ENCODE measurements at regions not wholly inside any gene's neighbourhood (a gene's known extent, or its start where the extent isn't known, plus 50 kb on each side); places are given as distances from the start of the nearest gene placed in this dataset.

GRCh38 chrX:973010-973632 is 239.3 kb downstream of the CRLF2 start (continued):
- TF ChIP-seq ZNF462 (CRISPR knock-in tag; IDR thresholded peaks at IDR 0.05) (no peak), ZNF331 (CRISPR knock-in tag; IDR thresholded peaks at IDR 0.05; ENCODE audit: low read depth) (no peak), REST (IDR thresholded peaks at IDR 0.05; ENCODE audit: unreplicated experiment) (no peak), JUNB (IDR thresholded peaks at IDR 0.05; ENCODE audit: unreplicated experiment) (no peak), CREB1 (CRISPR knock-in tag; IDR thresholded peaks at IDR 0.05; ENCODE audit: low read depth) (no peak), CTCF (conservative IDR thresholded peaks at IDR 0.05; ENCODE audit: low read depth in 2 of 2) (no peak)

All from GM23338 (cell line).